Midbrain (tissue), 1 donor: ENCODE measurements at regions not wholly inside any gene's neighbourhood (a gene's known extent, or its start where the extent isn't known, plus 50 kb on each side); places are given as distances from the start of the nearest gene placed in this dataset.
"Not testable (repeated sequence)": the region's sequence is repeated elsewhere in the genome, so short reads cannot be mapped to it uniquely, and the experiment has no call there.

ENCODE experiments used
- DNase-seq: peaks from one replicate; lab custom pipeline; 2025; lab: John Stamatoyannopoulos, UW

DNA sequence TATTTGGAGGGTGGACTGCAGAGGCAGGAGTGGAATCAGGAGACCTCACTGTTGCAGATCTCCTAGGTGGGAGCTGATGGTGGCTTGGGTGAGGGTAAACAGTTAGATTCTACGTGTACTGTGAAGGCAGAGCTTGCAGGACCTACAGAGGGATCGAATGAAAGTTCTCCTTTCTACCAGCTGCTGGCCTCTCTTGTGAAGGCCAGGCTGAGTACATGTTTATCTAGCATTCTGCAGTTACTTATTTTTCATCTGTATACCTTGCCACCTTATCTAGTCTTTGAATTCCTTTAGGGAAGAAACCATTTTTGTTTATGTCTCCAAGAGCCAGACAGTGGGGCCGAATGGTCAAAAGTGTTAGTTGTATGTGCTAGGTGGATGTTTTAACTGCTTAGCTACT is 57.6 kb downstream of the PTTG1 start:
- no peak for DNase-seq

DNA sequence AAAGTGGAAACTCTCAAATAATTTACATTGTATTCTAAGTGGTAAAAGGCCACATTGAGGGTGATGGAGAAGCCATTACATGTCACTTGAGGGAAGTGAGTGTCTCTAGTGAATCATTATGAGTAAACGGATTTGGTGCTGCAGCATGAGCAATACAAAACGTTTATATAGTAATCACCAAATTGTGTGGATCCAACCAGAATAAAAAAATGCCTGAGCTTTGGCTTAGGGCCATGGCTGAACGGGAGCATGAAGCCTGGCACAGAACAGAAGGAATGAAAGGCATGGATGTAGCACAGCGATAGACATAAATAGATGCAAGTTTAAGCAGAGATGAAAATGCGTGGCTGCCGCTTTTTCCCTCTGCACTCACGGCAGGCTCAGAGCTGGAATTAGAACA is 58.3 kb downstream of the PTTG1 start:
- DNase-seq = no peak

DNA sequence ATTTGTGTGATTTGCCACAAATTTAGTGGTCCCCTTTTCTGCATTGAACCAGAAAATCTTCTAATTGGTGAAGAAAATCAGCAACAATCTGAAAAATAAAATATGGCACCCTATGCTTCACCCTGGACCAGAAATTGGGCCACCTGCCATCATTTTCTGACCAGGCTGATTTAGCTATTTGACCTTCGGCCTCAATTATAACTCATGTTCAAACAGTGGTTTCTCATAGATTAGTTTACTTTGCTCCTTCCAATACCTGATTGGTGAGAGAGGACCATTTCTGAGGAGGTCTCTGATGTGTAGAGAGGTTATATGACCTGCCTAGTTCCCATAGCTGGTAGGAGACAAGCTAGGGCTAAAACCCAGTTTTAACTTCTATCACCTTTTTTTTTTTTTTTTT is 59.0 kb downstream of the PTTG1 start:
- no peak for DNase-seq

DNA sequence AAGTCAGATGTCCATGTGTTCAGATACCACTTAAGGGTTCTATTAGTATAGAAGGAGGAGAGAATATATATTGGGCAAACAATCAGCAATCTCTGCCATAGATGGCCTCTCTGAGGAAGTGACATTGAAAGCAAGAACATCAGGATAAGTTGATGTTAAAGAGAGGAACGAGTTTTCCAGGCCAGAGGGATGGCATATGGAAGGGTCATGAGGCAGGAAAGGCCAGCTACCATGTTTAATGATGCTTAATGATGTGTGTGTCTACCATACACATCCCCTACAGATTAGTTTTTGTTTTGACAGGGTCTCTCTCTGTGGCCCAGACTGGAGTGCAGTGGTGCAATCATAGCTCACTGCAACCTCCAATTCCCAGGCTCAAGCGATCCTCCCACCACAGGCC is 63.0 kb downstream of the PTTG1 start:
- no peak for DNase-seq

DNA sequence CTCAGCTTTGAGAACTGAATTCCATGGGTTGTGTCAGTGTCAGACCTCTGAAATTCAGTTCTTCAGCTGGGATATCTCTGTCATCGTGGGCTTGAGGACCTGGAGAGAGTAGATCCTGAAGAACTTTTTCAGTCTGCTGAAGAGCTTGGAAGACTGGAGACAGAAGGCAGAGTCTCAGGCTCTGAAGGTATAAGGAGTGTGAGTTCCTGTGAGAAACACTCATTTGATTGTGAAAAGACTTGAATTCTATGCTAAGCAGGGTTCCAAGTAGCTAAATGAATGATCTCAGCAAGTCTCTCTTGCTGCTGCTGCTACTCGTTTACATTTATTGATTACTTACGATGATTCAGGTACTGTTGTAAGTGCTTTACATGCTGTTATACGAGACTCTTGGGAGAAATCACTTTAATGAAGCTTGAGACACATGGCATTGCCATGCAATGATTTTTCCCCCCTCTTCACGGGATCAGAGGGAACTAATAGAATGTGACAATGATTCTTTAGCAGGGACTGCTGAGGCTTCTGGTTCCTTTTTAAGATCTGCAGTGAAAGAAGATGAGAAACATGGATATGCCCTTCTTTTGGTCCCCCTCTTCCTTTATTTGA is 63.8 kb downstream of the PTTG1 start:
- DNase-seq = no peak

DNA sequence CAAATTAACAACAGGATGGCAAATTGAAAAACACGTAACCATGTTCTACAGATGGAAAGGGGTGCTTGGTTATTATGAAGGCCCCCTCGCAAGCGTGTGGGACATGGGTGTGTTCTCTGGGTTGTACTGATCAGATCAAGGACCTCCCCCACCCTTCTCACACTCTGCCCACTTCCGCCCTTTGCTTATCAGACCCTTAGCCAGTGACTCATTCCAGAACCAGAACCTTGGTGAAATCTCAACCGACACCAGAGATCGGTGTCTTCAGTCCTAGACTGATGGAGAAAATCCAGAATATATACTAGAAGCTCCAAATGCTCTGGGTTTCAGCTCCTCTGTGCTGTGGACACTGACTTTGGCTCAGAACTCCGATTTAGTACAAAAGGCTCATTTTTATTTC is 64.9 kb downstream of the PTTG1 start:
- no peak for DNase-seq

DNA sequence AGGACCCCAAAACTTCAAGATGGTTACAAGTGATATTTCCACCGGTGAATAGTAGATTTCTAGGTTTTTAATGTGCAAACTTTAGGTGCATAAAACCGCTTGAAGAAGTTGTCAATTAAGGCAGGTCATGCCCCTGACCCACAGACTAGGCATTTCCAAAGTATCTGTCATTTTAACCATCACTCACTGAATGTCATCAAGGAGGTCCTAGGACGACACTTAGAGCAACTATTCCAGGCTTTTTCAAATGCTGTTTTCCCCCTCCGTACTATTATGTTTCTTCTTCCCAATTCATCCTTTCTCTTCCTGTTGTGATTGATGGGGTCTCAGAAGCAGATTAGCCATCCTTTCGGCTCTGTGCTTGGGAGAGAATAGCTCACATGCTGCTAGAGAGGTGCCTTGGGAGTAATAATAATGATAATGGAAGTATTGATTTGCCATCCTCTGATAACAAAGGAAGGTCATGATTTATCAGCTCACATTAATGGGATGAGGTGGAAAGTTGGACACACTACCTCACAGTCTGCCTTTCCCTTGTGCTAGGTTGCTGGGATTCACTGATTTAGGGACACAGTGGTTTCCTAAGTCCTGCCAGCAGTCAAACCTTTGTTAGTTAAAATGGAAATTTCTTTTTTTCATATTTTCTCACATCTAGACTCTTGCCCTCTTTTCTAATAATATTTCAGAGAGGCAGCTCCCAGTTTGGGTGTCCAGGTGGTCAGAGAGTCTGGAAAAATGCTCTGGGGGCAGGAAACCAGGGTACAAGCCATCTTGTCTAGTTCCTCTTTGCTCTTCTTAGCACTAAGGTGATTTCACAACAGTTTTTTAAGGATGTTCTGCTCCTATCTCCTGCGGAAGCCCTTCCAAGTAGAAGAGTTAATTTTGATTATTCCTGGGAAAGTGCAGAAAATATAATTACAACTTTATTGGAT is 67.0 kb downstream of the PTTG1 start:
- no peak for DNase-seq

DNA sequence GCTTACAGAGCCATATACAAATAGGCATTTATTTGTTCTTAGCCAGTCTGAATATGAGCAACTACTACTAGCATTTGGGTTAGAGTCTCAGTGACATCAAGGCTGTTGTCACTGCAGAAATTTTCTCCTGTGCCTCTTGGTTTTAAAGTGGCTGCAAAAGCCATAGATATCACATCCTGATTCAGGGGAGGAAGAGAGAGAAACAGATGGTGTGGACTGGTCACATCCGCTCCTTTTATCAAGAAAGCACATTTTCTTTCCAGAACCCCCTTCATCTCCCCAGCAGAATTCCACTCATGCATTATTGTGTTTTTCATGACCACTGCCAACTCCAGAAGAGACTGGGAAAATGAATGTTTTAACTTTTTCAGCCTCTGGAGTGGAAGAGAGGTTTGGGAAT is 69.8 kb downstream of the PTTG1 start:
- DNase-seq = no peak

DNA sequence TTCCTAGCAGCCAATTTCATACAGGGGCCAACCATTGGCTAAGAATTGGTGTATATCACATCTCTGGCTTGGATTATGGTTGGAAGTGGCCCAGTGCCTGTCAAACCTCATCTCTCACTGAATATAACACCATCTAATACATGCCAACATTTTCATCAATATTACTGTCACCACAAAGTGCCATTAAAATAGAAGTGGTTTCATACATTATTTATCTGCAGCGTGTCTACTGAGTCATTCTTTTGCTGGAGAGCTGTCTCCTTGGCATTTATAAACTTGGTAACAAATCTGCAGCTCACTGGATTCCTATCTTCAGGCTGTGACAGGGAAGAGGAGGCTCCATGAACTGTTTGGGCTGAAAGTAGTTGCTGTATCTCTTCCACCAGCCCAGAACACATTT is 70.9 kb downstream of the PTTG1 start:
- DNase-seq = no peak

DNA sequence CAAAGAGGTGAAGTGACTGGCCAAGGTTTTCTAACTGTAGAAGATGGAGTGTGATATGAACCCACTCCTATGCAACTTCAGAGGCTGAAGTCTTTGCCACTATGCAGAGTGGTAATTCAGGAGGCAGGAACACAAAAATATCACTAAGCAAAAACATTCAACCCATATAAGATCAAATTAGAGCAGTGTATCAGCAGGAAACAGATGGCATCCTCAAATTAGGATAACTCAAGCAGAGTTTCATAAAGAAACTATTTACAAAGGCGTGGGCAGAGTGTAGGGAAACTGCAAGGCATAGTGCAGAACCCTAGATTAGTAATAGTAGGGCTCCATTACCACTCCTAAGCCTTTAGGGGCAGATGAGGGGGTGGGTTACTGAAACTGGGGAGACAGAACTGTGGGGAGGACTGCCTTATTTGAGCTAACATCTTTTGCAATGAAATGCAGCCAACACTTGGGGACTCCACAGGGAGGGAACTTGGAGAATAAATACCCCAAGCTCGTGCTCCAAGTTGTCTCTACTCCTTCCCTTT is 72.2 kb downstream of the PTTG1 start:
- no peak for DNase-seq

DNA sequence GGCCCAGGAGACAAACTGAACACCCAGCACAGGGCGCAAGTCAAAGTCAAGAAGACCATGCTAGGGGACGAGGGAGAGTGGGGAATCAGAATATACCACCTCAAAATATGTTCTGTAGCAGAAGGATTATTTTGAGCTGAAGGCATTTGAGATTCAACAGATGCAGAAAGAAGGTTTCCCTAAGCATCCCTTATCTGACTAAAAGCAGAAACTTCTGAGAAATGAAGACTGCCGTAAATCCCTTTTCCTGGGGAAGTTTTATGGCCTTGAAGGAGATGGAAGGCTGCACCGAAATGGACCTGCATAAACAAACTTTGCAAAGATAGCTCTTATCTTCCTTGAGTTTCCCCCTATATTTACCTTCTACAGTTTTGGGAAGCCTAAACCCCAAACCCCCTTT is 72.8 kb downstream of the PTTG1 start:
- no peak for DNase-seq

DNA sequence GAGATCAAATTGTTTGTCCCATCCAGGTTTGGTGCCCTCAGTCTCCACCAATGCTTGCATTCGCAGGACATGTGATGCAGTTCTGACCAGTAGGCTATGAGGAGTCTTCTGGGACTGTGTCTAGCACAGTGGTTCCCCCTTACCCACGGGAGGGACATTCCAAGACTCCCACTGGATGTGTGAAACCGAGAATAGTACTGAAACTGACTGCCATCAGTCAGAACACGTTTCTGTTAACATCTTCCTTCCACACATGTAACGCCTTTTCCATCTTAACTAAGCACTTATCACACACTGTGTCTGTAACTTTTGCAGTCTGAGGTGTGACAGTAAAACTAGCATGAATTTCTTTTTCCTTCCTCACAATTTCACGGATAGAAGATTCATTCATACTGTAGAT is 74.7 kb downstream of the PTTG1 start:
- DNase-seq = no peak

DNA sequence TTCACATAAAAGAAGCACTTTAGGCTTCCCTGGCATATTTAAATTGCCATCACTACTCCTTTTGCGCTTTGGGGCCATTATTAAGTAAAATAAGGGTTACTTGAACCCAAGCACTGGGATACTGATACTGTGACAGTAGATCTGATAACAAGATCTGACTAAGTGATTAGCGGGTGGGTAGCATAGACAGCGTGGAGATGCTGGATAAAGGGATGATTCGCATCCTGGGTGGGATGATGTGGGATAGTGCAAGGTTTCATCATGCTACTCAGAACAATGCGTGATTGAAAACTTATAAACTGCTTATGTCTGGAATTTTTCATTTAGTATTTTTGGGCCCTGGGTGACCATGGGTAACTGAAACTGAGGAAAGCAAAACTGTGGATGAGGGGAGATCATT is 75.1 kb downstream of the PTTG1 start:
- DNase-seq = no peak

DNA sequence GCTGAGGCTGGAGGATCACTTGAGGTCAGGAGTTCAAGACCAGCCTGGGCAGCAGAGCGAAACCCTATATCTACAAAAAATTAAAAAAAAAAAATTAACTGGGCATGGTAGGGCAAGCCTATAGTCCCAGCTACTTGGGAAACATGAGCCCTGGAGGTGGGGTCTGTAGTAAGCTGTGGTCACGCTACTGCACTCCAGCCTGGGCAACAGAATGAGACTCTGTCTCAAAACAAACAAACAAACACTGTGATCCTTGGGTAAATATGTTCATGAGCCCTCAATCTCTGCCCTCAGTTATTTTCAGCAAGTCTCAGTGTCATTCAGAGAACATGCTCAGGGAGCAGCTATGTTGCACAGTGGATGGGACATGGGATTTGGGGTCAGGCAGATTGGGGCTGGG is 76.2 kb downstream of the PTTG1 start:
- DNase-seq = no peak

DNA sequence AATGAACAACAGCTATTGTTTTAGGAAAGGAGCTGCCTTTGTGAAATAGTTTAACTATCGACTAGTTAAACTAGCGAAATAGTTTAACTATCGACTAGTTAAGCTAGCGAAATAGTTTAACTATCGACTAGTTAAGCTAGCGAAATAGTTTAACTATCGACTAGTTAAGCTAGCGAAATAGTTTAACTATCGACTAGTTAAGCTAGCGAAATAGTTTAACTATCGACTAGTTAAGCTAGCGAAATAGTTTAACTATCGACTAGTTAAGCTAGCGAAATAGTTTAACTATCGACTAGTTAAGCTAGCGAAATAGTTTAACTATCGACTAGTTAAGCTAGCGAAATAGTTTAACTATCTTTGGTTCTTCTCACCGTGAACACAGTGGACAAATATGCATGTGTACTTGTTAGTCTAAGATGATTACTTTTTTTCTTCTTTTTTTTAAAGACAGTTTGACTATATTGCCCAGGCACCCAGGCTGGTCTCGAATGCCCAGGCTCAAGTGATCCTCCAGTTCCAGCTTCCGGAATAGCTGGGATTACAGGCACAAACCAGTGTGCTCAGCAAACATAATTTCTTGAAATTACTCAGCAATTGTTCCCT is 76.9 kb downstream of the PTTG1 start:
- DNase-seq = not testable (repeated sequence)

DNA sequence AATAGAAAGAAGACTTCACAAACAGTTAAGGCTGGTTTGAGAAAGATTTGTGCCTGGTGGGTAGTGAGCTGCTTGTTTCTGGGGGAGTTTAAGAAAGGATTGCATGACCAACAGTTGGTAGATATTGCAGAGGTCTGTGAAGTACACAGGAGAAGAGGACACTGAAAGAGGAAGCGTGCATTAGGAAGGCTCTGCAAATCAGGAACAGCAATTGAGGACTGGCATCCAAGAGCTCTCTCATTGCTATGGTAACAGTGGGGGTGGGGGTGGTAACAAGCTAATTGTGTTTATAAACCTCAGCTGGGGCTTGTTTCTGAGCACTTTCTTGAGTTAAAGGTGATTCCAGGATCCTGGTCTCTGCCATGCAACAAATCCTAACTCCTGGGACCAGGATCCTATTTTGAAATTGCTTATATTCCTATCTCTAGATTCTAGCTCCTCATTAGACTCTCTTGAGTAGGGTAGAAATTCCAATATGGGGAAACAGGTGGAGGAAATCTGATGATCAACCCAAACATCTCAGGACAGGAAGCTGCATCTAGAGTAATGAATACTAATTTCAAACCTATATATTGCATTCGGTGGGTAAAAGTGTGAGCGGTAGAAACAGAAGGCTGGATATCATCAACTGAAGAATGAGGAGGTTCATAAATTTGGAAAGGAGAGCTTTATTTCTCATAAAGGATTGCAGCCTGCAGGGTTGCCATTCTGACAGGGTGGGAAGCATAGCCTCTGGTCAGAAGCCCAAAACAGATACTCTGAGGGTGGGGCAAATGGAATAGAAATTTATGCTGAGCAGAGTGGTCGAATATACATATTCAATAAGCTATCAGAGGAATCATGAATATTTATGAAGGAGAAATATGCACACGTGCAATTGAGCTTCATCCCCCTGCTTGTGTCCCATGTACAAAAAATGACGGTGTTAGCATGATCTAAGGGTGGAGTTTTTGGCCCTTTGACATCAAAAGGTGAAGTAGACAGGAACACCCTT is 79.4 kb downstream of the PTTG1 start:
- DNase-seq = peak; percentile 16

DNA sequence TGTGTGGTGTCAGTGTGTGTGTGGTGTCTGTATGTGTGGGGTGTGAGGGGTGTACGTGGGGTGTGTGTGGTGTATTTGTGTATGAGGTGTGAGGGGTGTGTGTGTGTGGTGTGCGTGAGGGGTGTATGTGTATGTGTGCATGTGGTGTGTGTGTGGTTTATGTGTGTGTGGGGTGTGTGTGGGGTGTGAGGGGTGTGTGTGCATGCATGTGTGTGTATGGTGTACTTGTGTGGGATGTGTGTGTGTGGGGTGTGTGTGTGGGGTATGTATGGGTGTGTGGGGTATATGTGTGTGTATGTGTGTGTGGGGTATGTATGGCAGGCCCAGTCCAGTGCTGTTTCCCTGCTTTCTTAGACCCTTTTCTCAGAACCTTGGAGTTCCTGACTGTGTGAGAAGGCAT is 83.3 kb downstream of the PTTG1 start:
- DNase-seq = no peak

DNA sequence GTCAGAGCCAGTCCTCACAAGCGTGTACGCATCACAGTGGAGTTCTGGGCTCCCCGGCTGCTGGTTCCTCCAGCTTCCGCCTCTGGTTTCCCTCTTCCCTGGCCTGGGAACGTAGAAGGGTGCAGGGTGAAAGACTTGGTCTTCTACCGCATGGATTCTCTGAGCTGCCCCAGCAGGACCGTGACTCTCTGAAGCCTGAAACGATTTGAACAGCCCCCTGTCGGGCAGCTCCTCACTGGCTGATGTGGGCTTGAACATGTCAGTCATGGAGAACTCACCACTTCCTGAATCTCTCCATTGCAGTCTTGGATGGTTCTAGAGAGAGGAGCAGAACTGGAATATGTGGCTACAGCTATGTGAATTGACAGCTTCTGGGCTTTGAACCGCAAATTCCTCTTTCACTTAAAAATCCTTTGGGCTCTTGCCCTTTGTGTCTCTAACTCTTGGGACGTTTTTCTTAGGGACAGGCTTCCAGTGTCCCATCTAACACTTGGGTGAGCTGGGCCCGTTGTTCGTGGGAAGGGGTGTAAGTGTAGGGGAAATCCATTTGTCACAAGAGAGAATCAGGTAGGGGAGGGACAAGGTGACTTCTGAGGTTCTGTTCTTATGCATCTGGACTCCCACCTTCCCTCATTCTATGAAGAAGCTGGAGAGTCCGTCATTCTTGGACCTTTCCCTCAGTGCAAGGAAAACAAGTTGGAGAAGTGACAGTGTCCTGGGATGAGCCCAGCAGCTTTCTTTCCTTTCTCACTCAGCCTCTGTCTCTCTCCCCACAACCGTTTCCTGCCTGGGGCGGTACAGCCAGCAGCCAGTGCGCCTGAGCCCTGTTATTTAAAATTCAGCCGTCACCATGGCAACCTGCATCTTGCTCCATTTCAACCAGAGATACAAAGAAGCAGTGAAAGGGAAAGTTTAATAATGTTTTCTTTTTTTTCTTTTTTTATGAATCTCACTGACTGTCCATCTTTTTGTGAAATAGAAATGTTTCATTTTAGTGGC is 84.7 kb downstream of the PTTG1 start:
- peak; percentile 48 for DNase-seq

DNA sequence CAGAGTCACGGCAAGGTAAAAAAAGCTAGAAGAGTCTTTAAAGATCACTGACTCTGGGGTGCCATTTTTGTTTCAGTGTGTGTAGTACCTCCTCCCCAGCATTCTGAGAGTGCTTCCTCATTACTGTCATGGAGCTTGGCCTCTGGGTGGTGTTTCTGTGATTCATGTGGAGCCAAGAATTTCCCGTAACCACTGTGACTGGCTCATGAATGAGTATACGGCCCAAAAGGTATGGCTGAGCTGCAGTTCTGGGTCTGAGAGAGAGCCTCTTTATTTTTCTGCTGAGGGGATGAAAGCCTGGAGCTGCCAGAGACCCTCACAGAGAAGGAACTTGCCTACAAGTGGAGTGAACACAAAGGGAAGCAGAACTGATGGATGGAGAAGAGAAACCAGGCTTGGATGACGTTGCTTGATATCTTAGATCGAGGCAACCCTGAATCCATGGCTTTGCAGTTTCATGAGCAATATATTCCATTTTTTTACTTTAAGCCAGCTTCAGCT is 85.6 kb downstream of the PTTG1 start:
- DNase-seq = peak; percentile 37

DNA sequence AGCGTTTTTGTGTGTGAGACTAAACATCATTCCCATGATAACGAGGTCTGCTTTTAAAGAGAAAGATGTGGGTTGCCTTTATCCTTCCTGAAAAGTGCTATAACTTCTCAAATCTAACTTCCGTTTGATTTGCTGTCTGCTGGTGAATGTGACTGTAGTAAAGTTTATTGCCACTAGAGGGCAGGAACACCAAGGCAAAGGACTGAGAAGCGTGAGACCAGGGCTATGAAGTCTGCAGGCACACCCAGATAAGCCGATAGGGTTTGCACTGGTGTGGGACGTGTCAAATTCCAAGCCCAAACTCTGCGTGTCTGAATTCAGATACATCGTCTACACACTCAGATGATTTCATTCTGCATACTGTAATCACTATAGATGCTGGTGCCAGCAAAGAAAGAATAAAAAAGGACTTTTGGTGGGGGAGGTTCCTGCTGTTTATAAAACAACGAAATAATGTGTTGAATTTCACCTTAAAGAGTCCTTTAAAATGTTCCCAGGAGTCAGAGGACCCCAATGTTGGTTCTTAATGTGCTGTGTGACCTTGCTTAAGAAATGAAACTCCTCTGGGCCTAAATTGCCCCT is 87.2 kb downstream of the PTTG1 start:
- peak; percentile 85 for DNase-seq
